ENCODE measurements at regions not wholly inside any gene's neighbourhood (a gene's known extent, or its start where the extent isn't known, plus 50 kb on each side); places are given as distances from the start of the nearest gene placed in this dataset.

DNA sequence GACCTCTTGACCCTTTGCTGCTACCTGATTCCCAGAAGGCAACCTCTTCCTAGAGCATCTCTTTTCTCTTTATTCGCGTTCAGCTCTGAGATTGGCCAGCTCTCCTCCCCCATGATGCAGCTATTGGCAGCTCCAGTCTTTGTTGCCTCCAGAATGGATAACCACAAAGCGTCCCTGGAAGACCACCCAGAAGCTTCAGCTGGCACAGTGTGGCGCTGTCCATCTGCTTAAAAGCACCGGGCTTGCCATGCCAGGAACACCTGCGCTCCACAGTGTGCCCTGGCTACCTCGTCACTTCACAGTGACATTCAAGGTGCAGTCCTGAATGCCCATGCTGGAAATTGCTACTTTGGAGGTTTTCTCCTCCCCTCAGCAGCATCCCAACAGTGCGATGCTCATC lies 353.9 kb downstream of the LMO4 start:
- Mint-ChIP-seq H3K4me1 (peaks cover 50% of the 10 kb centered on the region), H3K27ac (no peak overlapping the region), H3K9me3 (peaks cover 7% of the 10 kb centered on the region), H3K27me3 (ENCODE audit: low read depth, poor library complexity) (no peaks in the 10 kb centered on the region), H3K36me3 (ENCODE audit: low read depth) (no peaks in the 10 kb centered on the region), H3K4me3 (no peak overlapping the region)
- TF ChIP-seq, protein P1, sequence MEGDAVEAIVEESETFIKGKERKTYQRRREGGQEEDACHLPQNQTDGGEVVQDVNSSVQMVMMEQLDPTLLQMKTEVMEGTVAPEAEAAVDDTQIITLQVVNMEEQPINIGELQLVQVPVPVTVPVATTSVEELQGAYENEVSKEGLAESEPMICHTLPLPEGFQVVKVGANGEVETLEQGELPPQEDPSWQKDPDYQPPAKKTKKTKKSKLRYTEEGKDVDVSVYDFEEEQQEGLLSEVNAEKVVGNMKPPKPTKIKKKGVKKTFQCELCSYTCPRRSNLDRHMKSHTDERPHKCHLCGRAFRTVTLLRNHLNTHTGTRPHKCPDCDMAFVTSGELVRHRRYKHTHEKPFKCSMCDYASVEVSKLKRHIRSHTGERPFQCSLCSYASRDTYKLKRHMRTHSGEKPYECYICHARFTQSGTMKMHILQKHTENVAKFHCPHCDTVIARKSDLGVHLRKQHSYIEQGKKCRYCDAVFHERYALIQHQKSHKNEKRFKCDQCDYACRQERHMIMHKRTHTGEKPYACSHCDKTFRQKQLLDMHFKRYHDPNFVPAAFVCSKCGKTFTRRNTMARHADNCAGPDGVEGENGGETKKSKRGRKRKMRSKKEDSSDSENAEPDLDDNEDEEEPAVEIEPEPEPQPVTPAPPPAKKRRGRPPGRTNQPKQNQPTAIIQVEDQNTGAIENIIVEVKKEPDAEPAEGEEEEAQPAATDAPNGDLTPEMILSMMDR (IDR thresholded peaks at IDR 0.05) = no peak
- no peak for DNase-seq

- no peak for DNase-seq
- TF ChIP-seq, protein P1 (IDR thresholded peaks at IDR 0.05) = no peak
Measured at GRCh38 chr1:87683196-87683956, 354.7 kb downstream of the LMO4 start.

GRCh38 chr1:87684194-87684593 lies 355.5 kb downstream of the LMO4 start:
- peak overlapping the region; percentile 97 for H3K27ac Mint-ChIP-seq
- peak; percentile 18 for DNase-seq
- H3K4me3 Mint-ChIP-seq = peak overlapping the region; percentile 81
- TF ChIP-seq, protein P1 (IDR thresholded peaks at IDR 0.05) = no peak
- H3K9me3 Mint-ChIP-seq = peaks cover 7% of the 10 kb centered on the region
- no peaks in the 10 kb centered on the region for H3K27me3 Mint-ChIP-seq (ENCODE audit: low read depth, poor library complexity)
- H3K4me1 Mint-ChIP-seq = peaks cover 50% of the 10 kb centered on the region
- H3K36me3 Mint-ChIP-seq (ENCODE audit: low read depth) = no peaks in the 10 kb centered on the region

More at GRCh38 chr1:87683196-87683956, 354.7 kb downstream of the LMO4 start:
- Mint-ChIP-seq H3K36me3 (ENCODE audit: low read depth) (no peaks in the 10 kb centered on the region), H3K4me1 (peaks cover 50% of the 10 kb centered on the region), H3K9me3 (peaks cover 7% of the 10 kb centered on the region), H3K27ac (peak overlapping the region; percentile 13), H3K27me3 (ENCODE audit: low read depth, poor library complexity) (no peaks in the 10 kb centered on the region), H3K4me3 (no peak overlapping the region)

DNA sequence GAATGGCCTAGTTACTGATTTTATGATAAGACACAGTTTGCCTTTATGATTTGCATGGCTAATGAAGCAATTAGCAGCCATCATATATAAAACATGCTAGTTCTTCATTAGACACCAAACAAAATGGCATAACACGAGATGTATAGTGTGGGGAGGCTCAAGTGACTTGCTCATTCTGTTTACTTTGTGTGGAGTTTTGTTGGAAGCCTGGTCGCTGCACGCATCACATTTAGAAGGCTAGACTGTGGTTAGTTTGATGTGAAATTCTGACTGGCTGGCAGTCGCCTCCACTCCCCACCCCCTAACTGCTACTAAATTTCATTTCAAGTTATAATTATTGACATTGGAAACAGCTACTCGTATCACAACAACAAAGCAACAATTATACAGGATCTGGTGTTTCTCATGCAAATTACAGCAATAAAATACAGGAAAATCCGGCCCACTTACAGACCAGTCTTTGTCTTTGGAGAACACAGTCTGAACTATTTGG lies 356.1 kb downstream of the LMO4 start:
- TF ChIP-seq, protein P1 (IDR thresholded peaks at IDR 0.05) = no peak
- Mint-ChIP-seq H3K36me3 (ENCODE audit: low read depth) (no peaks in the 10 kb centered on the region), H3K4me3 (peak overlapping the region; percentile 81), H3K4me1 (peaks cover 50% of the 10 kb centered on the region), H3K27me3 (ENCODE audit: low read depth, poor library complexity) (no peaks in the 10 kb centered on the region), H3K9me3 (peaks cover 5% of the 10 kb centered on the region), H3K27ac (peak overlapping the region; percentile 97)
- no peak for DNase-seq

DNA sequence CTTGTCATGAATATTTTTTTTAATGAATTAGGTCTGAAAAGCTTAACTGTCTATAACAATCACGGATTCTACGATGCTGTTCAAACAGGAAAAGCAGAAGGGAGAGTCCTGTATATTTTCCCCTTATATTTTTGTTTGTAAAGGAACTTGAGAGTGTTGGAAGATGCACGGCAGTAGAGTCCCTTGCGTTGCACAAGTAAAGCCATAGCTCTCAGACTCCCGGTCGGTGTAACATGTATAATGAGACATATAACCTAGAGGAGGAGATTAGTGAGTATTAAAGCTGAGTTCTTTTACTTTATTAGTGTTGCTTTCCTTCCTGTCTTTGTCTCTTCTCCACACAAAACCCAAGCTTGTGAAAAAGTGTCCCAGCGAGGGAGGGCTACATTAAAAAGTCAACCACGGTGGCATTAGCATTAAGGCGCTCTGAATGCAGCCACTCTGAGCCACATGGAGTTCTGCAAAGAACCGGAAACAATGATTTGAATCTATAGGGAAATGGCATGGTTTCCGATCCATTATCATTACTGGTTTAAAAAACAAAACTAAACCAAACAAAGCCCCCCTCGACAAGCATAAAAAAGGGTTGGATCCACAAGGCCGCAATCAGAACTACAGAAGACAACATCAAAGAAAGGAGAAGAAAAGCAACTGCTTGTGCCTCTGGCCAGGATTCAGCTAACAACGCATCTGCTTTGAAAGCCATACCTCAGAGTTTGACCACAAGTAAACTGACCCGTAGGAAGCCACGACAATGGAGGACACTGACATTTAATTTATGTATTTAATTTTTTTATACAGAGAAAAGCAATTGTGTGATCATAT lies 356.8 kb downstream of the LMO4 start:
- H3K4me1 Mint-ChIP-seq = peaks cover 50% of the 10 kb centered on the region
- no peaks in the 10 kb centered on the region for H3K36me3 Mint-ChIP-seq (ENCODE audit: low read depth)
- peaks cover 3% of the 10 kb centered on the region for H3K9me3 Mint-ChIP-seq
- H3K4me3 Mint-ChIP-seq = peak overlapping the region; percentile 81
- no peaks in the 10 kb centered on the region for H3K27me3 Mint-ChIP-seq (ENCODE audit: low read depth, poor library complexity)
- DNase-seq = no peak
- TF ChIP-seq, protein P1 (IDR thresholded peaks at IDR 0.05) = no peak
- H3K27ac Mint-ChIP-seq = peak overlapping the region; percentile 97
